ENCODE measurements at regions not wholly inside any gene's neighbourhood (a gene's known extent, or its start where the extent isn't known, plus 50 kb on each side); places are given as distances from the start of the nearest gene placed in this dataset.

GRCh38 chr15:80308002-80308401 lies 56.0 kb upstream of the CTXND1 start:
- DNase-seq (ENCODE audit: low spot score) = no peak
- TF ChIP-seq CTCF (IDR thresholded peaks at IDR 0.05; ENCODE audit: borderline replicate concordance, control extremely low read depth, extremely low read depth, insufficient read depth, missing control alignments) = no peak
- in situ Hi-C loops (cut with MboI; ENCODE audit: low sequenced_read_pairs, unreplicated experiment) = no loop called here

DNA sequence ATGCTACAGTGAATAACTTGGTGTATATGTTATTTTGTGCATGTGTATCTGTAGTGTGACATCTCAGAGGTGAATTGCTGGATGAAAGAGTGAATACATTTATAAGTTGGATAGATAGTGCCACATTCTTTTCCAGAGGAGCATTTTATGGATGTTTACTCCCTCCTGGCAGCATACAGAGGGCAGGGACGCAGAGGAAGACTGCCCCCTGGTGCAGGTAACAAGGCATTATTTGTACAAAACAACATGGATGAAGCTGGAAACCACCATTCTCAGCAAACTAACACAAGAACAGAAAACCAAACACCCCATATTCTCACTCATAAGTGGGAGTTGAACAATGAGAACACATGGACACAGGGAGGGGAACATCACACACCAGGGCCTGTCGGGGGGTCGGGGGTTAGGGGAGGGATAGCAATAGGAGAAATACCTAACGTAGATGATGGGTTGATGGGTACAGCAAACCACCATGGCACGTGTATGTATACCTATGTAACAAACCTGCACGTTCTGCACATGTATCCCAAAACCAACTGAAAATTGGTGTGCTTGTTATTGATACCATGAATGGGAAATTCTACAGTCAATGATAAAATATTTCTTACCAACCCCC lies 57.9 kb upstream of the CTXND1 start:
- in situ Hi-C loops (cut with MboI; ENCODE audit: low sequenced_read_pairs, unreplicated experiment) = no loop called here
- peak; percentile 10 for TF ChIP-seq CTCF (IDR thresholded peaks at IDR 0.05; ENCODE audit: borderline replicate concordance, control extremely low read depth, extremely low read depth, insufficient read depth, missing control alignments)
- no peak for DNase-seq (ENCODE audit: low spot score)

- DNase-seq (ENCODE audit: low spot score) = no peak
- TF ChIP-seq CTCF (IDR thresholded peaks at IDR 0.05; ENCODE audit: borderline replicate concordance, control extremely low read depth, extremely low read depth, insufficient read depth, missing control alignments) = no peak
- in situ Hi-C loops (cut with MboI; ENCODE audit: low sequenced_read_pairs, unreplicated experiment) = no loop called here
These were observed 58.8 kb upstream of the CTXND1 start for GRCh38 chr15:80310776-80311175.

GRCh38 chr15:80315289-80315987 lies 63.4 kb upstream of the CTXND1 start:
- TF ChIP-seq CTCF (IDR thresholded peaks at IDR 0.05; ENCODE audit: borderline replicate concordance, control extremely low read depth, extremely low read depth, insufficient read depth, missing control alignments) = no peak
- in situ Hi-C loops (cut with MboI; ENCODE audit: low sequenced_read_pairs, unreplicated experiment) = no loop called here
- DNase-seq (ENCODE audit: low spot score) = no peak

- no peak for DNase-seq (ENCODE audit: low spot score)
- TF ChIP-seq CTCF (IDR thresholded peaks at IDR 0.05; ENCODE audit: borderline replicate concordance, control extremely low read depth, extremely low read depth, insufficient read depth, missing control alignments) = no peak
- in situ Hi-C loops (cut with MboI; ENCODE audit: low sequenced_read_pairs, unreplicated experiment) = no loop called here
These were observed 65.6 kb upstream of the CTXND1 start for GRCh38 chr15:80317389-80318182.

DNA sequence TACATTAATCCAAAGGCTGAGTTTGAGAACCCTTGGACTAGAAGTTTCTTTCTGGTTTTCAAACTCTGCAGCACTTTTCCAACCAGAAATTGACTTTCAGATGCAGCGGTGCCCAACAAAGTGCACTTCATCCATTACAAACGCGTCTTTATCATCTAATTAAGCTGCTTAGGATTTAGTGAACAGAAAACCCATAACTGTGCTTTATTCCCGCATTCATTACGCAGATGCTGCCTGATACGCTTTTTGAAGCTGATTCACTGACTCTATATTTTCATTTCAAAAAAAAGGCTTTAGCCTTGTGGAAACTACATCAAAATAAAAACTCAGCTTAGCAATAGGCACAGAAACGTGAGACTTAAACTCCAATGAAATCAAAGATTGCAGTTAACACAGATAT lies 69.8 kb upstream of the CTXND1 start:
- no peak for TF ChIP-seq CTCF (IDR thresholded peaks at IDR 0.05; ENCODE audit: borderline replicate concordance, control extremely low read depth, extremely low read depth, insufficient read depth, missing control alignments)
- DNase-seq (ENCODE audit: low spot score) = no peak
- in situ Hi-C loops (cut with MboI; ENCODE audit: low sequenced_read_pairs, unreplicated experiment) = no loop called here

Data from GM13976 (cell line).